SK-N-SH (cell line): ENCODE measurements at regions not wholly inside any gene's neighbourhood (a gene's known extent, or its start where the extent isn't known, plus 50 kb on each side); places are given as distances from the start of the nearest gene placed in this dataset.

ENCODE experiments used
- CTCF ChIA-PET: fragments of 300-600, 350-600 bp; formaldehyde crosslinking; extraction: SDS; loops from one replicate; lab custom pipeline; 2021; lab: Yijun Ruan, JAX
- POLR2A ChIA-PET: fragments of 350-600 bp; sonication (Branson Sonifier 250); formaldehyde crosslinking; extraction: SDS; loops from one replicate; lab custom pipeline; 2020; ENCODE audit warnings: antibody characterized with exemption, inconsistent platforms; lab: Yijun Ruan, JAX
- DNase-seq: peaks from one replicate; pipeline ENCODE4 v3.0.0; 2012
- H2AFZ ChIP-seq: fragments of 200-600 bp; sonication (generic); 2 replicates; pipeline ENCODE4 v1.8.1; 2016; ENCODE audit warnings: antibody characterized with exemption, mild to moderate bottlenecking, low read depth
- H3F3A ChIP-seq: fragments of 200-600 bp; sonication (generic); replicated peaks from 2 replicates; pipeline ENCODE3; 2016; ENCODE audit warnings: antibody characterized with exemption, mild to moderate bottlenecking; ENCODE audit not compliant: insufficient read depth
- H3K27ac ChIP-seq, 2 experiments: fragments of 200-500 bp in 1 of 2; fragments of 200-600 bp in 1 of 2; sonication (Bioruptor generic) in 1 of 2; sonication (generic), shearing (Covaris generic) in 1 of 2; 2 replicates each; pipeline versions ENCODE4 v1.5.1 to v1.6.1; 2014 to 2016; ENCODE audit warnings: low read depth in 2 of 2, inconsistent platforms in 1 of 2, low read length in 1 of 2, mild to moderate bottlenecking in 1 of 2, mixed read lengths in 1 of 2
- H3K27me3 ChIP-seq: fragments of 200-600 bp; sonication (generic), shearing (Covaris generic); 2 replicates; pipeline ENCODE4 v1.6.1; 2016; ENCODE audit warnings: mixed run types; ENCODE audit not compliant: insufficient read depth
- H3K36me3 ChIP-seq, 2 experiments: fragments of 200-500 bp in 1 of 2; fragments of 200-600 bp in 1 of 2; sonication (Bioruptor generic) in 1 of 2; sonication (generic) in 1 of 2; replicated peaks in 1 of 2; 2 replicates each; pipeline versions ENCODE3 to v1.5.1; 2014 to 2016; ENCODE audit warnings: low read length in 1 of 2, mild to moderate bottlenecking in 1 of 2; ENCODE audit not compliant: insufficient read depth in 2 of 2, control insufficient read depth in 1 of 2
- H3K4me1 ChIP-seq, 2 experiments: fragments of 200-500 bp in 1 of 2; fragments of 200-600 bp in 1 of 2; sonication (Bioruptor generic) in 1 of 2; sonication (generic), shearing (Covaris generic) in 1 of 2; 2 replicates each; pipeline versions ENCODE4 v1.5.1 to v1.6.1; 2014 to 2016; ENCODE audit warnings: low read depth in 1 of 2, low read length in 1 of 2, mixed run types in 1 of 2; ENCODE audit not compliant: insufficient read depth in 2 of 2, control insufficient read depth in 1 of 2
- H3K4me2 ChIP-seq: fragments of 200-600 bp; sonication (generic), shearing (Covaris generic); 2 replicates; pipeline ENCODE4 v1.6.1; 2017; ENCODE audit warnings: mixed run types
- H3K4me3 ChIP-seq, 2 experiments: fragments of 200-500 bp in 1 of 2; fragments of 200-600 bp in 1 of 2; sonication (Bioruptor generic) in 1 of 2; sonication (generic), shearing (Covaris generic) in 1 of 2; 2 replicates each; pipeline versions ENCODE4 v1.5.1 to v1.8.1; 2014 to 2016; ENCODE audit warnings: low read depth in 2 of 2, inconsistent platforms in 1 of 2, low read length in 1 of 2, mild to moderate bottlenecking in 1 of 2, mixed read lengths in 1 of 2, moderate library complexity in 1 of 2
- H3K79me2 ChIP-seq: fragments of 200-600 bp; sonication (generic); 2 replicates; pipeline ENCODE4 v1.8.1; 2017; ENCODE audit warnings: mild to moderate bottlenecking; ENCODE audit not compliant: insufficient read depth
- H3K9ac ChIP-seq: fragments of 200-600 bp; sonication (generic); 2 replicates; pipeline ENCODE4 v1.6.1; 2017; ENCODE audit warnings: mixed run types
- H3K9me2 ChIP-seq: fragments of 200-600 bp; sonication (generic); 2 replicates; pipeline ENCODE4 v1.6.1; 2017; ENCODE audit warnings: mixed run types
- H3K9me3 ChIP-seq: fragments of 200-600 bp; sonication (generic); 2 replicates; pipeline ENCODE4 v1.6.1; 2017; ENCODE audit warnings: mixed run types, mild to moderate bottlenecking, moderate library complexity
- H4K20me1 ChIP-seq: fragments of 200-600 bp; sonication (generic); 2 replicates; pipeline ENCODE4 v1.6.1; 2017; ENCODE audit warnings: mild to moderate bottlenecking, mixed run types; ENCODE audit not compliant: insufficient read depth
- CHD2 ChIP-seq: fragments of 150-350 bp; IDR thresholded peaks from 2 replicates; pipeline ENCODE4 v1.6.1; 2018; ENCODE audit warnings: low read length; ENCODE audit not compliant: partially characterized antibody
- EP300 ChIP-seq, 2 experiments: IDR thresholded peaks; 2 replicates each; pipeline versions ENCODE4 v1.4.0 to v1.6.1; 2012; ENCODE audit warnings: borderline replicate concordance in 1 of 2, low read depth in 1 of 2, low read length in 1 of 2
- FOSL2 ChIP-seq: IDR thresholded peaks from 2 replicates; pipeline ENCODE4 v1.4.0; 2012; ENCODE audit warnings: low read depth, mild to moderate bottlenecking, moderate library complexity, borderline replicate concordance
- FOXJ3 ChIP-seq: sonication (generic); formaldehyde crosslinking; IDR thresholded peaks from 2 replicates; pipeline ENCODE4 v1.5.1; 2020; ENCODE audit warnings: mild to moderate bottlenecking, missing genetic modification reagents
- FOXM1 ChIP-seq: IDR thresholded peaks from 2 replicates; pipeline ENCODE4 v1.4.0; 2012; ENCODE audit warnings: low read depth, mild to moderate bottlenecking
- GABPA ChIP-seq: IDR thresholded peaks from 2 replicates; pipeline ENCODE4 v1.4.0; 2012; ENCODE audit warnings: low read depth, mild to moderate bottlenecking
- GATA2 ChIP-seq: sonication (generic); formaldehyde crosslinking; IDR thresholded peaks from 2 replicates; pipeline ENCODE4 v1.5.0; 2020; ENCODE audit warnings: mild to moderate bottlenecking, missing genetic modification reagents
- IRF3 ChIP-seq: fragments of 150-350 bp; IDR thresholded peaks from 2 replicates; pipeline ENCODE4 v1.6.1; 2016; ENCODE audit warnings: mild to moderate bottlenecking, low read depth, low read length
- JUND ChIP-seq: IDR thresholded peaks from 2 replicates; pipeline ENCODE4 v1.4.0; 2012
- MXI1 ChIP-seq: IDR thresholded peaks from 2 replicates; pipeline ENCODE4 v1.6.1; 2012; ENCODE audit warnings: mild to moderate bottlenecking, low read depth, low read length, improper control_type of control experiment
- NRF1 ChIP-seq: IDR thresholded peaks from 2 replicates; pipeline ENCODE4 v1.6.1; 2012; ENCODE audit warnings: low read depth, mild to moderate bottlenecking, low read length
- RAD21 ChIP-seq: IDR thresholded peaks from 2 replicates; pipeline ENCODE4 v1.6.1; 2012; ENCODE audit warnings: mild to moderate bottlenecking, low read length
- SIN3A ChIP-seq: IDR thresholded peaks from 2 replicates; pipeline ENCODE4 v1.6.1; 2012; ENCODE audit warnings: low read depth, mild to moderate bottlenecking, low read length, moderate library complexity, borderline replicate concordance
- SMC3 ChIP-seq: IDR thresholded peaks from 2 replicates; pipeline ENCODE4 v1.6.1; 2012; ENCODE audit warnings: low read depth, low read length, improper control_type of control experiment
- TAF1 ChIP-seq: IDR thresholded peaks from 2 replicates; pipeline ENCODE4 v1.6.1; 2012; ENCODE audit warnings: low read depth, mild to moderate bottlenecking, low read length, moderate library complexity, borderline replicate concordance
- TEAD4 ChIP-seq: IDR thresholded peaks from 2 replicates; pipeline ENCODE4 v1.4.0; 2012; ENCODE audit warnings: mild to moderate bottlenecking, borderline replicate concordance; ENCODE audit not compliant: insufficient read depth
- USF2 ChIP-seq: fragments of 150-350 bp; IDR thresholded peaks from 2 replicates; pipeline ENCODE4 v1.6.1; 2017; ENCODE audit warnings: antibody characterized with exemption, low read length, low read depth, borderline replicate concordance
- YY1 ChIP-seq: IDR thresholded peaks from 2 replicates; pipeline ENCODE4 v1.4.0; 2012; ENCODE audit warnings: low read depth, mild to moderate bottlenecking
- ZBTB33 ChIP-seq: IDR thresholded peaks from 2 replicates; pipeline ENCODE4 v1.4.0; 2012; ENCODE audit warnings: low read depth, borderline replicate concordance
- WGBS: methylation state at CpG from one replicate; pipeline ENCODE4 v1.1.6; 2017; ENCODE audit warnings: low lambda C conversion rate; 5-methylcytosine and 5-hydroxymethylcytosine counted together

- ChIA-PET CTCF (no interaction called here), POLR2A (no interaction called here)
- Histone ChIP-seq H3K27me3 (no peaks in the 10 kb centered on the region), H3K9me2 (no peaks in the 10 kb centered on the region), H3K36me3 (no peaks in the 10 kb centered on the region), H3K27ac (no peak overlapping the region), H3K79me2 (no peaks in the 10 kb centered on the region), H3K9ac (no peak overlapping the region), H3K4me3 (no peak overlapping the region), H3F3A (peaks cover 3% of the 10 kb centered on the region), H3K4me1 (peaks cover 0 to 2% of the 10 kb centered on the region in 2 experiments; a peak in 2 of 4 replicates), H2AFZ (no peak overlapping the region), H4K20me1 (no peaks in the 10 kb centered on the region), H3K9me3 (no peaks in the 10 kb centered on the region), H3K4me2 (no peak overlapping the region)
- WGBS, result 41% methylated on average over 6 of the region's 6 CpGs
- TF ChIP-seq NRF1 (no peak), FOXJ3 (no peak), USF2 (no peak), YY1 (no peak), FOXM1 (no peak), SMC3 (no peak), RAD21 (no peak), SIN3A (no peak), IRF3 (no peak), MXI1 (no peak), GATA2 (CRISPR knock-in tag) (no peak), ZBTB33 (no peak), GABPA (no peak), FOSL2 (no peak), TEAD4 (no peak), JUND (no peak), EP300 (IDR thresholded peaks at IDR 0.05; ENCODE audit: borderline replicate concordance in 1 of 2, low read depth in 1 of 2, low read length in 1 of 2) (no peak), TAF1 (no peak), CHD2 (no peak)
- no peak for DNase-seq
These were observed 72.6 kb upstream of the CITED2 start for GRCh38 chr6:139446768-139447655.
